ENCODE measurements at regions not wholly inside any gene's neighbourhood (a gene's known extent, or its start where the extent isn't known, plus 50 kb on each side); places are given as distances from the start of the nearest gene placed in this dataset.

DNA sequence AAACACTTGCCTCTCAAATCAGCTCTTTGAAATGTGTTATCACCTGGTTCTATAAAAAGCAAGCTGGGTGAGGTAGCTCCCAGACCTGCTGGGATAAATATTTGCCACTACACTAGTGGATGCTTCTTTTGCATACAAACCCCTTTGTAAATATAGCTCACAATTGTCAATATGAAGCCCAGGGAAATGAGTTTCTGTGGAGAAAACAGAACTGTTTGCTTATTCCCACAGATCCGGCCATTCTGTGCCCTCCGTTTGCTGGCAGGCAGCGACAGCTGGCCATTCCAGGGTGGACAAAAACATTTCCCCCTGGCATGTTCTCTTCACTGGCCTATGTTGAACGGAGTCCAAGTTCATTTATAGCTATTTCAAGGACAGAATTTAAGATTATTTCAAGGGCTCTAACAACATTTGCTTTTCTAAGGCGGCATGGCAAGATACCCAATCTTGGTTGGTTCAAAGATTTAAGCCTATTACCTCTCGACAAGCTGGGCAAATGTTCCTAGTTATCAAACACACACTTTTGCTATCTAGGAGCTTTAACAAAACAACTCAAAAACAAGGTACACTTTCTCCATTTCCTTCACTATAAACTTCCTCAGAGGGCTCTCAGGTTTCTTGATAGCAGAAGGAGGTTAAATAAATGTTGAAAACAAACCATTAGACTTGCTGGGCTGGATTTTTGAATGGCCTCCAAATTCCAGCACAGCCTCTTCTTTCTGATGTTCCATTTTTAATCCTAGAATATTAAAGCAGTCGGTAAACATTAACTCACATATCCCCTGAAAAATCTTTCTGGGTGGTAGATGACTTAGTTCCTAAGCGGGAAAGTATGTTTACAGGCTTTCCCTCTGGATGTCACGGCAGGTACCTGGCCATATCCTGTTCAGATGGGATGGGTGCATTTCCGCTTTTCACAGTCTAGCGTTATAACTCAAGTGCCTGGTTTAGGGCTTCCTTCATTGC is 332.3 kb downstream of the PLK2 start:
- Histone ChIP-seq H3K56ac (replicated peaks; ENCODE audit: insufficient read length, low read depth, low read length) (no peak overlapping the region), H3K14ac (ENCODE audit: insufficient read length) (no peak overlapping the region), H2AFZ (ENCODE audit: low read length) (no peak overlapping the region), H3K4me3 (ENCODE audit: extremely low read depth in 1 of 4, insufficient read depth in 2 of 4, low read depth in 3 of 4, low read length in 4 of 4) (no peak overlapping the region), H3K27me3 (replicated peaks in 1 of 4; ENCODE audit: control insufficient read depth in 3 of 4, extremely low read depth in 1 of 4, insufficient read depth in 3 of 4, low read length in 3 of 4) (no peaks in the 10 kb centered on the region), H2BK120ac (replicated peaks; ENCODE audit: low read depth, low read length) (no peak overlapping the region), H2BK15ac (ENCODE audit: low read length) (no peak overlapping the region), H3K79me2 (ENCODE audit: control insufficient read depth in 1 of 2, insufficient read depth in 2 of 2, low read length in 2 of 2) (no peaks in the 10 kb centered on the region), H2BK12ac (ENCODE audit: low read depth, low read length) (no peak overlapping the region), H2BK5ac (ENCODE audit: low read depth, low read length) (no peak overlapping the region), H3K4me1 (replicated peaks in 1 of 4; ENCODE audit: control insufficient read depth in 3 of 4, insufficient read depth in 4 of 4, low read length in 3 of 4) (no peaks in the 10 kb centered on the region), H3K4ac (replicated peaks; ENCODE audit: insufficient read length, low read depth, low read length) (no peak overlapping the region), H3K23ac (ENCODE audit: insufficient read length) (no peak overlapping the region), H3K79me1 (ENCODE audit: low read depth, low read length) (no peaks in the 10 kb centered on the region), H3K18ac (ENCODE audit: extremely low read depth, low read length) (no peak overlapping the region), H4K20me1 (replicated peaks in 1 of 2; ENCODE audit: control insufficient read depth in 1 of 2, insufficient read depth in 2 of 2, low read length in 2 of 2) (no peaks in the 10 kb centered on the region), H3K9ac (replicated peaks in 1 of 4; ENCODE audit: extremely low read depth in 1 of 4, low read depth in 3 of 4, low read length in 3 of 4) (no peak overlapping the region), H3K36me3 (ENCODE audit: control insufficient read depth in 2 of 4, insufficient read depth in 4 of 4, low read length in 3 of 4) (no peaks in the 10 kb centered on the region), H2AK5ac (ENCODE audit: low read depth, low read length) (no peak overlapping the region), H3K9me3 (ENCODE audit: insufficient read depth in 2 of 2, low read depth in 1 of 2, low read length in 1 of 2) (no peaks in the 10 kb centered on the region), H3K27ac (ENCODE audit: low read depth, low read length) (no peak overlapping the region), H4K8ac (ENCODE audit: extremely low read depth, insufficient read depth, low read length) (no peak overlapping the region), H3K4me2 (ENCODE audit: insufficient read depth in 1 of 2, low read depth in 2 of 2, low read length in 2 of 2) (no peak overlapping the region), H2BK20ac (ENCODE audit: low read length) (no peak overlapping the region), H4K5ac (ENCODE audit: insufficient read length, low read depth, low read length) (no peak overlapping the region), H4K91ac (replicated peaks; ENCODE audit: insufficient read length, low read length) (peak overlapping the region; percentile 60), H3K23me2 (ENCODE audit: low read depth, low read length) (no peaks in the 10 kb centered on the region)
- WGBS, 2 experiments (ENCODE audit: extremely low coverage in 1 of 2, insufficient coverage in 1 of 2, insufficient read length in 1 of 2, insufficient replicate concordance in 2 of 2, low coverage in 1 of 2, low lambda C conversion rate in 2 of 2, missing lambda C conversion rate in 1 of 2) = 87% methylated on average over 11 of the region's 11 CpGs; no CpG with 5 or more reads in 1 of the 2 experiments
- CTCF ChIA-PET (ENCODE audit: partially characterized antibody) = interaction anchor here (1.2 kb wide), 1 partner anchor 477 kb away, joined by 4 read pairs; no protein-coding TSS in a partner anchor
- POLR2A ChIA-PET (ENCODE audit: partially characterized antibody) = no interaction called here
- DNase-seq (ENCODE audit: low read depth in 1 of 2, low spot score in 2 of 2) = no peak
- no peak for FAIRE-seq

Measured in H1 (cell line).